Ovary (tissue), 7 donors: ENCODE measurements at regions not wholly inside any gene's neighbourhood (a gene's known extent, or its start where the extent isn't known, plus 50 kb on each side); places are given as distances from the start of the nearest gene placed in this dataset.

Experiments
- DNase-seq, 5 donors: peaks; one replicate each; pipeline ENCODE4 v3.0.0-alpha.2; 2019 to 2020
- H3K27ac ChIP-seq, 2 donors: fragments of 200-600 bp; one replicate each; pipeline versions ENCODE4 v1.5.1 to v1.8.0; 2019 to 2022
- H3K27me3 ChIP-seq: fragments of 200-600 bp; one replicate; pipeline ENCODE4 v1.8.0; 2022
- H3K36me3 ChIP-seq: fragments of 200-600 bp; sonication (generic); one replicate; pipeline ENCODE4 v1.5.1; 2019
- H3K4me1 ChIP-seq: one replicate; pipeline ENCODE4 v1.8.1; 2013; ENCODE audit warnings: mild to moderate bottlenecking, moderate library complexity; ENCODE audit not compliant: insufficient read depth
- H3K4me3 ChIP-seq: fragments of 200-600 bp; sonication (generic); one replicate; pipeline ENCODE4 v1.5.1; 2017
- H3K9me3 ChIP-seq, 2 donors: fragments of 200-600 bp in 1 of 2; sonication (generic) in 1 of 2; one replicate each; pipeline versions ENCODE4 v1.5.1 to v1.8.1; 2013 to 2019; ENCODE audit warnings: mild to moderate bottlenecking in 1 of 2, moderate library complexity in 1 of 2
- CTCF ChIP-seq, 3 donors: fragments of 450-650 bp in 2 of 3; fragments of 200-600 bp in 1 of 3; IDR thresholded peaks; one replicate each; pipeline versions ENCODE4 v1.5.1 to v1.8.0; 2016 to 2022; ENCODE audit warnings: antibody characterized with exemption in 3 of 3, mild to moderate bottlenecking in 1 of 3
- EP300 ChIP-seq: sonication (generic); formaldehyde crosslinking; IDR thresholded peaks from one replicate; pipeline ENCODE4 v1.6.1; 2017; ENCODE audit warnings: antibody characterized with exemption
- POLR2A ChIP-seq: fragments of 450-650 bp; IDR thresholded peaks from one replicate; pipeline ENCODE4 v1.6.1; 2017; ENCODE audit warnings: antibody characterized with exemption, mild to moderate bottlenecking, moderate library complexity
- WGBS, 3 donors: extraction: QIAGEN DNeasy Blood & Tissue Kit in 1 of 3; methylation state at CpG; one replicate each; pipeline versions ENCODE4 v1.1.5 to v1.1.7; 2013 to 2017; 5-methylcytosine and 5-hydroxymethylcytosine counted together
- intact Hi-C, 4 donors: fragments of 100-400 bp; cut with DNase I; formaldehyde crosslinking; loops; one replicate each; pipeline versions ENCODE4 v1.11.0 to v1.15.1; 2022 to 2023
- donor health status: DM: no; HTN: no; CAD: no; lungs with moderate emphysema.
- donor health status: DM: no; HTN: no; CAD: no.
- donor health status: Bipolar disorder and iron deficiency.
- donor health status: DM: no; HTN: no; CAD: no.
- donor health status: DM: yes; HTN: yes; CAD: no.

- intact Hi-C loops, result no loop called here
- Histone ChIP-seq H3K27ac (no peak overlapping the region), H3K36me3 (no peaks in the 10 kb centered on the region), H3K27me3 (no peaks in the 10 kb centered on the region), H3K9me3 (no peaks in the 10 kb centered on the region), H3K4me1 (no peaks in the 10 kb centered on the region), H3K4me3 (no peak overlapping the region)
- DNase-seq, result no peak
- TF ChIP-seq CTCF (IDR thresholded peaks at IDR 0.05) (no peak), EP300 (no peak), POLR2A (no peak)
- WGBS, 3 donors, result 91 to 93% (median 92%) methylated on average over 3 of the region's 3 CpGs
These were observed 167.3 kb upstream of the GRID2 start for GRCh38 chr4:92136434-92136833.

GRCh38 chr4:92163348-92163747 is 140.4 kb upstream of the GRID2 start:
- WGBS, 3 donors, result 81 to 85% (median 82%) methylated on average over 2 of the region's 2 CpGs
- no peaks in the 10 kb centered on the region for H3K9me3 ChIP-seq
- H3K36me3 ChIP-seq, result no peaks in the 10 kb centered on the region
- no peak overlapping the region for H3K4me3 ChIP-seq
- DNase-seq, result no peak
- H3K4me1 ChIP-seq, result no peaks in the 10 kb centered on the region
- no peaks in the 10 kb centered on the region for H3K27me3 ChIP-seq
- intact Hi-C loops, result no loop called here
- no peak overlapping the region for H3K27ac ChIP-seq
- TF ChIP-seq POLR2A, result no peak
- no peak for TF ChIP-seq CTCF (IDR thresholded peaks at IDR 0.05)
- TF ChIP-seq EP300, result no peak

- Histone ChIP-seq H3K36me3 (no peaks in the 10 kb centered on the region), H3K27me3 (no peaks in the 10 kb centered on the region), H3K4me1 (no peaks in the 10 kb centered on the region), H3K27ac (no peak overlapping the region), H3K4me3 (no peak overlapping the region), H3K9me3 (no peaks in the 10 kb centered on the region)
- intact Hi-C loops, result no loop called here
- TF ChIP-seq CTCF (IDR thresholded peaks at IDR 0.05) (no peak), POLR2A (no peak), EP300 (no peak)
- WGBS, 3 donors, result 53 to 58% (median 54%) methylated on average over 2 of the region's 2 CpGs
- DNase-seq, result no peak
These were observed 133.4 kb upstream of the GRID2 start for GRCh38 chr4:92170340-92170739.

GRCh38 chr4:92172203-92172602 is 131.6 kb upstream of the GRID2 start:
- Histone ChIP-seq H3K4me3 (no peak overlapping the region), H3K27ac (no peak overlapping the region), H3K4me1 (no peaks in the 10 kb centered on the region), H3K36me3 (no peaks in the 10 kb centered on the region), H3K9me3 (no peaks in the 10 kb centered on the region), H3K27me3 (no peaks in the 10 kb centered on the region)
- DNase-seq, result no peak
- TF ChIP-seq CTCF (IDR thresholded peaks at IDR 0.05) (no peak), EP300 (no peak), POLR2A (no peak)
- intact Hi-C loops, result no loop called here
- WGBS, 3 donors, result 88 to 98% (median 92%) methylated on average over 1 of the region's 1 CpG

- H3K36me3 ChIP-seq, result no peaks in the 10 kb centered on the region
- 53 to 80% (median 56%) methylated on average over 1 of the region's 1 CpG for WGBS, 3 donors
- no peak overlapping the region for H3K4me3 ChIP-seq
- H3K27ac ChIP-seq, result no peak overlapping the region
- no peak for DNase-seq
- TF ChIP-seq EP300 (no peak), CTCF (IDR thresholded peaks at IDR 0.05) (no peak), POLR2A (no peak)
- intact Hi-C loops, result no loop called here
- H3K9me3 ChIP-seq, result no peaks in the 10 kb centered on the region
- H3K27me3 ChIP-seq, result no peaks in the 10 kb centered on the region
- no peaks in the 10 kb centered on the region for H3K4me1 ChIP-seq
These were observed 128.5 kb upstream of the GRID2 start for GRCh38 chr4:92175250-92175649.
